ENCODE measurements at regions not wholly inside any gene's neighbourhood (a gene's known extent, or its start where the extent isn't known, plus 50 kb on each side); places are given as distances from the start of the nearest gene placed in this dataset.

GRCh38 chr10:44619521-44619920 lies 234.6 kb upstream of the CXCL12 start:
- H3K27me3 ChIP-seq: no peaks in the 10 kb centered on the region
- TF ChIP-seq EP300 (IDR thresholded peaks at IDR 0.05) (no peak), POLR2A (IDR thresholded peaks at IDR 0.05) (no peak), CTCF (IDR thresholded peaks at IDR 0.05) (no peak)
- WGBS, 2 donors: 0 to 3% methylated on average over 1 of the region's 1 CpG
- no peaks in the 10 kb centered on the region for H3K4me1 ChIP-seq
- H3K4me3 ChIP-seq: no peak overlapping the region
- H3K9me3 ChIP-seq: no peaks in the 10 kb centered on the region
- no peak overlapping the region for H3K27ac ChIP-seq
- H3K36me3 ChIP-seq: no peaks in the 10 kb centered on the region
- no peak for DNase-seq (ENCODE audit: low spot score in 2 of 2)

GRCh38 chr10:44619975-44620374 lies 235.1 kb upstream of the CXCL12 start:
- no peak for TF ChIP-seq CTCF (IDR thresholded peaks at IDR 0.05)
- no peak for TF ChIP-seq EP300 (IDR thresholded peaks at IDR 0.05)
- TF ChIP-seq POLR2A (IDR thresholded peaks at IDR 0.05): no peak
- 59 to 69% methylated on average over 3 of the region's 3 CpGs for WGBS, 2 donors

GRCh38 chr10:44627591-44628354 lies 242.9 kb upstream of the CXCL12 start:
- TF ChIP-seq CTCF (IDR thresholded peaks at IDR 0.05): no peak
- no peak for TF ChIP-seq EP300 (IDR thresholded peaks at IDR 0.05)
- no peak for TF ChIP-seq POLR2A (IDR thresholded peaks at IDR 0.05)
- no peak for DNase-seq (ENCODE audit: low spot score in 2 of 2)
- Histone ChIP-seq H3K9me3 (peaks cover 0 to 3% (median 0%) of the 10 kb centered on the region in 4 donors), H3K27ac (no peak overlapping the region), H3K4me3 (no peak overlapping the region), H3K27me3 (no peaks in the 10 kb centered on the region), H3K4me1 (peaks cover 0 to 6% (median 0%) of the 10 kb centered on the region in 4 donors), H3K36me3 (no peaks in the 10 kb centered on the region)
- 80 to 81% methylated on average over 6 of the region's 6 CpGs for WGBS, 2 donors

More at GRCh38 chr10:44619975-44620374, 235.1 kb upstream of the CXCL12 start:
- DNase-seq (ENCODE audit: low spot score in 2 of 2): no peak
- Histone ChIP-seq H3K27me3 (no peaks in the 10 kb centered on the region), H3K9me3 (no peaks in the 10 kb centered on the region), H3K36me3 (no peaks in the 10 kb centered on the region), H3K4me1 (no peaks in the 10 kb centered on the region), H3K27ac (no peak overlapping the region), H3K4me3 (no peak overlapping the region)

GRCh38 chr10:44628921-44629320 lies 244.0 kb upstream of the CXCL12 start:
- TF ChIP-seq CTCF (IDR thresholded peaks at IDR 0.05): no peak
- no peak for TF ChIP-seq POLR2A (IDR thresholded peaks at IDR 0.05)
- peak in 1 of 2 donors; percentile 22 for TF ChIP-seq EP300 (IDR thresholded peaks at IDR 0.05)
- H3K9me3 ChIP-seq: peaks cover 0 to 4% (median 0%) of the 10 kb centered on the region in 4 donors
- DNase-seq (ENCODE audit: low spot score in 2 of 2): no peak
- H3K27ac ChIP-seq: no peak overlapping the region
- H3K4me1 ChIP-seq: peaks cover 0 to 6% (median 0%) of the 10 kb centered on the region in 4 donors
- H3K4me3 ChIP-seq: no peak overlapping the region
- WGBS, 2 donors: 5% methylated on average over 2 of the region's 2 CpGs
- H3K36me3 ChIP-seq: no peaks in the 10 kb centered on the region
- no peaks in the 10 kb centered on the region for H3K27me3 ChIP-seq

GRCh38 chr10:44635176-44635575 lies 250.3 kb upstream of the CXCL12 start:
- Histone ChIP-seq H3K9me3 (peaks cover 0 to 4% (median 0%) of the 10 kb centered on the region in 4 donors), H3K27me3 (no peaks in the 10 kb centered on the region), H3K4me3 (no peak overlapping the region), H3K36me3 (no peaks in the 10 kb centered on the region), H3K27ac (no peak overlapping the region), H3K4me1 (no peaks in the 10 kb centered on the region)
- TF ChIP-seq POLR2A (IDR thresholded peaks at IDR 0.05) (no peak), EP300 (IDR thresholded peaks at IDR 0.05) (no peak), CTCF (IDR thresholded peaks at IDR 0.05) (no peak)
- WGBS, 2 donors: 92 to 94% methylated on average over 1 of the region's 1 CpG
- DNase-seq (ENCODE audit: low spot score in 2 of 2): no peak
